ENCODE measurements at regions not wholly inside any gene's neighbourhood (a gene's known extent, or its start where the extent isn't known, plus 50 kb on each side); places are given as distances from the start of the nearest gene placed in this dataset.

- H3K9me3 ChIP-seq (ENCODE audit: low read length): no peaks in the 10 kb centered on the region
- no peaks in the 10 kb centered on the region for H4K20me1 ChIP-seq (ENCODE audit: insufficient read depth)
- peak overlapping the region; percentile 11 for H2AFZ ChIP-seq (ENCODE audit: low read depth, low read length)
- peak overlapping the region; percentile 71 for H3K27ac ChIP-seq (ENCODE audit: low read length)
- H3K36me3 ChIP-seq (ENCODE audit: insufficient read depth, low read length): no peaks in the 10 kb centered on the region
- H3K4me2 ChIP-seq (ENCODE audit: low read length): no peak overlapping the region
- H3F3A ChIP-seq (ENCODE audit: insufficient read depth, low read length, poor library complexity, severe bottlenecking): no peaks in the 10 kb centered on the region
- no peak overlapping the region for H3K4me3 ChIP-seq (ENCODE audit: low read length)
- H3K9ac ChIP-seq (ENCODE audit: low read length): peak overlapping the region; percentile 27
- no peaks in the 10 kb centered on the region for H3K9me2 ChIP-seq (ENCODE audit: insufficient read depth, low read length)
- TF ChIP-seq EP300 (conservative IDR thresholded peaks at IDR 0.05; ENCODE audit: poor library complexity, severe bottlenecking) (no peak), POLR2AphosphoS5 (IDR thresholded peaks at IDR 0.05) (no peak), EZH2 (IDR thresholded peaks at IDR 0.05; ENCODE audit: borderline replicate concordance, insufficient read depth, low read length, poor library complexity, severe bottlenecking) (no peak), RAD21 (conservative IDR thresholded peaks at IDR 0.05) (no peak), MXI1 (conservative IDR thresholded peaks at IDR 0.05; ENCODE audit: poor library complexity, severe bottlenecking) (no peak), CTCF (IDR thresholded peaks at IDR 0.05; ENCODE audit: poor library complexity, severe bottlenecking) (no peak), TAF1 (IDR thresholded peaks at IDR 0.05; ENCODE audit: low read depth) (no peak), REST (IDR thresholded peaks at IDR 0.05; ENCODE audit: borderline replicate concordance) (no peak), SMC3 (conservative IDR thresholded peaks at IDR 0.05; ENCODE audit: poor library complexity) (no peak)
- H3K79me2 ChIP-seq (replicated peaks; ENCODE audit: insufficient read depth, low read length): no peaks in the 10 kb centered on the region
- no peaks in the 10 kb centered on the region for H3K27me3 ChIP-seq (ENCODE audit: insufficient read depth, low read depth, low read length)
These were observed 457.9 kb upstream of the ALCAM start for GRCh38 chr3:104908761-104909160.

GRCh38 chr3:104909198-104909597 is 457.5 kb upstream of the ALCAM start:
- Histone ChIP-seq H3K4me3 (ENCODE audit: low read length) (no peak overlapping the region), H3K79me2 (replicated peaks; ENCODE audit: insufficient read depth, low read length) (no peaks in the 10 kb centered on the region), H3K9me2 (ENCODE audit: insufficient read depth, low read length) (no peaks in the 10 kb centered on the region), H3K36me3 (ENCODE audit: insufficient read depth, low read length) (no peaks in the 10 kb centered on the region), H3K27me3 (ENCODE audit: insufficient read depth, low read depth, low read length) (no peaks in the 10 kb centered on the region), H2AFZ (ENCODE audit: low read depth, low read length) (peak overlapping the region; percentile 11), H4K20me1 (ENCODE audit: insufficient read depth) (no peaks in the 10 kb centered on the region), H3F3A (ENCODE audit: insufficient read depth, low read length, poor library complexity, severe bottlenecking) (no peaks in the 10 kb centered on the region), H3K27ac (ENCODE audit: low read length) (peak overlapping the region; percentile 71), H3K9ac (ENCODE audit: low read length) (peak overlapping the region; percentile 27), H3K4me2 (ENCODE audit: low read length) (no peak overlapping the region), H3K9me3 (ENCODE audit: low read length) (no peaks in the 10 kb centered on the region)
- TF ChIP-seq EP300 (conservative IDR thresholded peaks at IDR 0.05; ENCODE audit: poor library complexity, severe bottlenecking) (peak; percentile 38), POLR2AphosphoS5 (IDR thresholded peaks at IDR 0.05) (peak; percentile 64), MXI1 (conservative IDR thresholded peaks at IDR 0.05; ENCODE audit: poor library complexity, severe bottlenecking) (no peak), RAD21 (conservative IDR thresholded peaks at IDR 0.05) (no peak), REST (IDR thresholded peaks at IDR 0.05; ENCODE audit: borderline replicate concordance) (peak; percentile 21), EZH2 (IDR thresholded peaks at IDR 0.05; ENCODE audit: borderline replicate concordance, insufficient read depth, low read length, poor library complexity, severe bottlenecking) (no peak)
